Vagina (tissue), 2 donors: ENCODE measurements at regions not wholly inside any gene's neighbourhood (a gene's known extent, or its start where the extent isn't known, plus 50 kb on each side); places are given as distances from the start of the nearest gene placed in this dataset.

Experiments used
- DNase-seq, 2 donors: peaks; one replicate each; pipeline ENCODE4 v3.0.0-alpha.2; 2017; ENCODE audit errors: extremely low spot score in 2 of 2
- H3K27ac ChIP-seq: fragments of 200-600 bp; sonication (generic); one replicate; pipeline ENCODE4 v1.5.1; 2019
- H3K27me3 ChIP-seq: fragments of 200-600 bp; sonication (generic); one replicate; pipeline ENCODE4 v1.5.1; 2019
- H3K36me3 ChIP-seq, 2 donors: fragments of 200-600 bp; sonication (generic); one replicate each; pipeline ENCODE4 v1.5.1; 2017 to 2019
- H3K4me1 ChIP-seq: fragments of 200-600 bp; sonication (generic); one replicate; pipeline ENCODE4 v1.5.1; 2019
- H3K4me3 ChIP-seq, 2 donors: fragments of 200-600 bp; sonication (generic); 1 replicate in 1 of 2; 2 replicates in 1 of 2; pipeline ENCODE4 v1.5.1; 2016 to 2019
- H3K9me3 ChIP-seq: fragments of 200-600 bp; sonication (generic); one replicate; pipeline ENCODE4 v1.5.1; 2019
- POLR2A ChIP-seq, 2 donors: fragments of 450-650 bp; IDR thresholded peaks; one replicate each; pipeline ENCODE4 v1.6.1; 2017; ENCODE audit warnings: antibody characterized with exemption in 2 of 2, mild to moderate bottlenecking in 2 of 2, moderate library complexity in 2 of 2
- POLR2AphosphoS5 ChIP-seq, 2 donors: sonication (generic); formaldehyde crosslinking; IDR thresholded peaks; one replicate each; pipeline ENCODE4 v1.9.0; 2017; ENCODE audit warnings: antibody characterized with exemption in 2 of 2, mild to moderate bottlenecking in 2 of 2, low read depth in 1 of 2; ENCODE audit not compliant: insufficient read depth in 1 of 2
- intact Hi-C: fragments of 100-400 bp; cut with DNase I; formaldehyde crosslinking; loops from one replicate; pipeline ENCODE4 v1.15.1; 2023
- TF ChIP-seq, protein P1 (sequence below), 3 experiments: fragments of 450-650 bp in 2 of 3; fragments of 200-600 bp in 1 of 3; sonication (generic) in 1 of 3; IDR thresholded peaks; one replicate each; pipeline ENCODE4 v1.5.1; 2017 to 2019; ENCODE audit warnings: antibody characterized with exemption in 3 of 3, mild to moderate bottlenecking in 2 of 3, moderate library complexity in 2 of 3

DNA sequence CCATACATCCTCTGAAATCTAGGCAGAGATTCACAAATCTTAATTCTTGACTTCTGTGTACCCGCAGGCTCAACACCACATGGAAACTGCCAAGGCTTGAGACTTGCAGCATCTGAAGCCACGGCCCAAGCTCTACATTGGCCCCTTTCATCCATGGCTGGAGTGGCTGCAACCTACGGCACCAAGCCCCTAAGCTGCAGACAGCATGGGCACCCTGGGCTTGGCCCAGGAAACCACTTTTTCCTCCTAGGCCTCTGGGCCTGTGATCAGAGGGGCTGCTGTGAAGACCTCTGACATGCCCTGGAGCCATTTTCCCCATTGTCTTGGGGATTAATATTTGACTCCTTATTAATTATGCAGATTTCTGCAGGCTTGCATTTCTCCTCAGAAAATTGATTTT lies 457.9 kb downstream of the GRIA2 start:
- DNase-seq = no peak
- H3K4me1 ChIP-seq = no peaks in the 10 kb centered on the region
- H3K27me3 ChIP-seq = no peaks in the 10 kb centered on the region
- H3K9me3 ChIP-seq = no peaks in the 10 kb centered on the region
- TF ChIP-seq POLR2A (IDR thresholded peaks at IDR 0.05) (no peak), POLR2AphosphoS5 (IDR thresholded peaks at IDR 0.05; ENCODE audit: insufficient read depth in 1 of 2, low read depth in 1 of 2) (no peak)
- TF ChIP-seq, protein P1, sequence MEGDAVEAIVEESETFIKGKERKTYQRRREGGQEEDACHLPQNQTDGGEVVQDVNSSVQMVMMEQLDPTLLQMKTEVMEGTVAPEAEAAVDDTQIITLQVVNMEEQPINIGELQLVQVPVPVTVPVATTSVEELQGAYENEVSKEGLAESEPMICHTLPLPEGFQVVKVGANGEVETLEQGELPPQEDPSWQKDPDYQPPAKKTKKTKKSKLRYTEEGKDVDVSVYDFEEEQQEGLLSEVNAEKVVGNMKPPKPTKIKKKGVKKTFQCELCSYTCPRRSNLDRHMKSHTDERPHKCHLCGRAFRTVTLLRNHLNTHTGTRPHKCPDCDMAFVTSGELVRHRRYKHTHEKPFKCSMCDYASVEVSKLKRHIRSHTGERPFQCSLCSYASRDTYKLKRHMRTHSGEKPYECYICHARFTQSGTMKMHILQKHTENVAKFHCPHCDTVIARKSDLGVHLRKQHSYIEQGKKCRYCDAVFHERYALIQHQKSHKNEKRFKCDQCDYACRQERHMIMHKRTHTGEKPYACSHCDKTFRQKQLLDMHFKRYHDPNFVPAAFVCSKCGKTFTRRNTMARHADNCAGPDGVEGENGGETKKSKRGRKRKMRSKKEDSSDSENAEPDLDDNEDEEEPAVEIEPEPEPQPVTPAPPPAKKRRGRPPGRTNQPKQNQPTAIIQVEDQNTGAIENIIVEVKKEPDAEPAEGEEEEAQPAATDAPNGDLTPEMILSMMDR (IDR thresholded peaks at IDR 0.05) = no peak
- no peak overlapping the region for H3K27ac ChIP-seq
- H3K36me3 ChIP-seq = no peaks in the 10 kb centered on the region
- H3K4me3 ChIP-seq = no peak overlapping the region
- intact Hi-C loops = no loop called here

DNA sequence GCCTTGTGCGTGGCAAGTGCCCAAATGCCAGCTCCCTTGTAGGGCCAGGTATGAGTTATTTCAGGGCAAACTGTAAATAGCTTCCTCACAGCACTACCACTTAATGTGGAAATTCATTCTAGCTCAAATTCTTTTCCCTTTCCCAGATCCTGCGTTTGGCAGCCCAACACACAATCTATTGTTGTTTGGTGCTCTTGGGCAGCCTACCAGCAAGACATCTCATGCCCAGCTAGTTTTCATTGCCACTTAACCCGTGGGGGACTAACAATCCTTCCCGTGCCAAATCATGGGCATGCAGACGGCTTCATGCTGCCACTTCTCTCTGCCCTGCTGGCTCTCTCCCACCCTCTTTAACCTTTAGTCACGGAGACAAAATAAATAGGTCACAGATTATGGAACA lies 454.2 kb downstream of the GRIA2 start:
- Histone ChIP-seq H3K4me3 (no peak overlapping the region), H3K27me3 (no peaks in the 10 kb centered on the region), H3K9me3 (no peaks in the 10 kb centered on the region), H3K4me1 (no peaks in the 10 kb centered on the region), H3K36me3 (no peaks in the 10 kb centered on the region), H3K27ac (no peak overlapping the region)
- intact Hi-C loops = no loop called here
- TF ChIP-seq, protein P1 (IDR thresholded peaks at IDR 0.05) = no peak
- TF ChIP-seq POLR2A (IDR thresholded peaks at IDR 0.05) (no peak), POLR2AphosphoS5 (IDR thresholded peaks at IDR 0.05; ENCODE audit: insufficient read depth in 1 of 2, low read depth in 1 of 2) (no peak)
- no peak for DNase-seq

DNA sequence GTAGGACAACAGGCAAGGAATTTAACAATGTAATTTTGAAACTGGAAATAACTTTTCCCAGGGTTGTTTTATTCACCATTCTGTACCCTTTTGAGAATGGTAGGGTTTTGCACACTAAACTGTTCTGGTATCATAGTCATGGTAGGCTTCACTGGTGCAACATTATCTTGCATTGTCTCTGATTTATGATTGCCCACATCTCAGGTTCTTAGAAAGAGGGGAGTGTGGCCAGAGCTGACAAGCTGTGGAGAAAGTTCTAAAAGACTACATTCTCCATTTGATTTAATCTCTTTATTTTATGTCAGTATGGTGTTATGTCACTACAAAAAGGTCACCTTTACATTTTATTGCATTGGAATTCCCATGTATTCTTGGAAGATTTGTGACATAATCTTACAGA lies 447.3 kb downstream of the GRIA2 start:
- H3K27me3 ChIP-seq = no peaks in the 10 kb centered on the region
- no peak overlapping the region for H3K27ac ChIP-seq
- no peak overlapping the region for H3K4me3 ChIP-seq
- no peaks in the 10 kb centered on the region for H3K9me3 ChIP-seq
- no peaks in the 10 kb centered on the region for H3K4me1 ChIP-seq
- H3K36me3 ChIP-seq = no peaks in the 10 kb centered on the region
- no peak for TF ChIP-seq POLR2AphosphoS5 (IDR thresholded peaks at IDR 0.05; ENCODE audit: insufficient read depth in 1 of 2, low read depth in 1 of 2)
- no peak for TF ChIP-seq POLR2A (IDR thresholded peaks at IDR 0.05)
- TF ChIP-seq, protein P1 (IDR thresholded peaks at IDR 0.05) = no peak
- no peak for DNase-seq
- intact Hi-C loops = no loop called here

DNA sequence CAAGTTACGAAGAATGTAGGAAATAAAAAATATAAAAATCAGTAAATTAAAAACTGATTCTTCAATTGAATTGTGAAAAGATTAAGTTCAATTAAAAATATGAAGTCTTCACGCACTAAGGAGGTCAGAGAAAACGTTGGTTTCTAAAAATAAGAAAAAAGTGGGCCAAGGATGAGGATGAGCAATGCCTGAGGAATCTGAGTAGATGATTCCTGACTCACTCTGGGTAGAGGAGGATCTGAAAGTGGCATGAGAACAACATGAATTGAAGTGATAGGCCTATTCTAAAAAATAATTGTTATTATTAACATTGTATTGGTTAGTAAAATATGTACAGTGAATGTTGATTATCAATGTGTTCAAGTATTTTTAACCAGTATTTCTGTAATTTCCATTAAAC lies 444.2 kb downstream of the GRIA2 start:
- no peak overlapping the region for H3K4me3 ChIP-seq
- H3K27me3 ChIP-seq = no peaks in the 10 kb centered on the region

DNA sequence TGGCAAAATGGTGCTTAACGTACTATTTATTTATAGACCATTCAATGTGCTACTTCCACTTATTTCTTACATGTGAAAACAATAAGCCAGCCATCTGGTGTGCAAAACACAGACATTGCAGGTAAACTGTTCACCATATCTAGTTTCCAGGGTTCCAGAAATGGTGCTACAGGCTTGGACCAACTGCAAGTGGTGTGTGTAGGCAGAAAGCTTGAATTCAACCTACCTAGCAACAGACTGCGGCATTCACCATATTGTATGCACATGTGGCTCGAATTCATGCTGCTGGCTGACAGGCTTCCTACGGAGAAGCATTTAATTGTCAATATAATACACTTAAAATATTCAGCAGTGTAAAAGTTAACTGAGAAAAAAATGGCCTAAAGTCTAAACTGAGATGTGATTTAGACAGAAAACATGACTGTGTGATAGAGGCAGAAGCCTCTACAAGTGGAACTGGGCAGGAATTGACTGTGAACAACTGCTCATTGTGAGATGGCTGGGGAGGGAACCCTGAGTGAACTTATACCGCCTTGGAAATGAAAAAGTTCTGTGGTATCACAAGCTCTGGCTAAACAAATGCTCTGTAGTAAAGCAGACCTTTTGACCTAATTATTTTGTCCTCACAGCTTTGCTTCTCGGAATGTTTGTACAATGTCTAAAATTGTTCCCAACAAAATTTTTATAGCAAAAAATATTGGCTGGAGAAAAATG lies 434.7 kb downstream of the GRIA2 start:
- no peaks in the 10 kb centered on the region for H3K9me3 ChIP-seq
- TF ChIP-seq, protein P1 (IDR thresholded peaks at IDR 0.05) = no peak
- no peak for TF ChIP-seq POLR2AphosphoS5 (IDR thresholded peaks at IDR 0.05; ENCODE audit: insufficient read depth in 1 of 2, low read depth in 1 of 2)
- no peak for TF ChIP-seq POLR2A (IDR thresholded peaks at IDR 0.05)
- no peak overlapping the region for H3K4me3 ChIP-seq
- intact Hi-C loops = no loop called here
- H3K4me1 ChIP-seq = no peaks in the 10 kb centered on the region
- DNase-seq = no peak
- no peak overlapping the region for H3K27ac ChIP-seq
- H3K36me3 ChIP-seq = no peaks in the 10 kb centered on the region
- no peaks in the 10 kb centered on the region for H3K27me3 ChIP-seq

More for the DNA sequence above, 444.2 kb downstream of the GRIA2 start:
- Histone ChIP-seq H3K36me3 (no peaks in the 10 kb centered on the region), H3K27ac (no peak overlapping the region), H3K4me1 (no peaks in the 10 kb centered on the region), H3K9me3 (no peaks in the 10 kb centered on the region)
- no peak for DNase-seq
- intact Hi-C loops = no loop called here
- TF ChIP-seq POLR2A (IDR thresholded peaks at IDR 0.05) (no peak), POLR2AphosphoS5 (IDR thresholded peaks at IDR 0.05; ENCODE audit: insufficient read depth in 1 of 2, low read depth in 1 of 2) (no peak)
- TF ChIP-seq, protein P1 (IDR thresholded peaks at IDR 0.05) = no peak
